ENCODE measurements at regions not wholly inside any gene's neighbourhood (a gene's known extent, or its start where the extent isn't known, plus 50 kb on each side); places are given as distances from the start of the nearest gene placed in this dataset.
A peak's percentile ranks its signal among the peaks of the same experiment; 100 is the strongest.

DNA sequence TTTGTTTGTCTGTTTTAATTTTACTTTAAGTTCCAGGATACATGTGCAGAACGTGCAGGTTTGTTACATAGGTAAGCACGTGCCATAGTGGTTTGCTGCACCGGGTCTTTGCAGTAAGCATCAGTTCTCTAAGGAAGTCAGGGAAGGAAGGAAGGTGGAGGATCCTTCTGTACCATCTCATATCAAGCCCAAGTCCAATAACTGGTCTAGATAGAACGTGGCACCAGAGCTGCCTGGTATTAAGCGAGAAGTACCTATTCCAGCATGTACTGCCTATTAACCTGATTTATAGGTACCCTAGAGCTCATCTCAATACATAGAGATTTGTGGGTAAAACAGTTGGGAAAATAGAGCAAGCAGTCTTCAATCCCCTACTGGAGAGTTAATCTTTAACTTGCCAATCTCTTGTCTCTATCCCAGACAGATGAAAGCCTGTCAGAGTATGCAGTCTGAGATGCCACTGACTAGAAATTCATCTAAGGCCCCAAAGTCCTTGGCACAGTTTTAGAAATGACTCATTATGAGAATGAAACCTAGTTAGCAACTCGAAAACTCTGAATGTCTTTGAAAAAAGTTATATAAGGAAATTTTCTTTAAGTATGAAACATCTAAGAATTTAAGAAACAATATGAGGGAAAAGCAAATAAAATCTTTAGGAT is 144.9 kb downstream of the TFAP2A start:
- H3K4me1 ChIP-seq (ENCODE audit: control insufficient read depth in 5 of 5, insufficient read depth in 5 of 5, low read length in 5 of 5), result peaks cover 0 to 3% (median 0%) of the 10 kb centered on the region in 5 donors
- WGBS, 2 donors, result 73 to 87% methylated on average over 6 of the region's 6 CpGs
- no peak overlapping the region for H3K4me3 ChIP-seq
- DNase-seq (no peak), ATAC-seq (ENCODE audit: insufficient read depth, low FRiP score) (no peak)
- TF ChIP-seq, protein P1, sequence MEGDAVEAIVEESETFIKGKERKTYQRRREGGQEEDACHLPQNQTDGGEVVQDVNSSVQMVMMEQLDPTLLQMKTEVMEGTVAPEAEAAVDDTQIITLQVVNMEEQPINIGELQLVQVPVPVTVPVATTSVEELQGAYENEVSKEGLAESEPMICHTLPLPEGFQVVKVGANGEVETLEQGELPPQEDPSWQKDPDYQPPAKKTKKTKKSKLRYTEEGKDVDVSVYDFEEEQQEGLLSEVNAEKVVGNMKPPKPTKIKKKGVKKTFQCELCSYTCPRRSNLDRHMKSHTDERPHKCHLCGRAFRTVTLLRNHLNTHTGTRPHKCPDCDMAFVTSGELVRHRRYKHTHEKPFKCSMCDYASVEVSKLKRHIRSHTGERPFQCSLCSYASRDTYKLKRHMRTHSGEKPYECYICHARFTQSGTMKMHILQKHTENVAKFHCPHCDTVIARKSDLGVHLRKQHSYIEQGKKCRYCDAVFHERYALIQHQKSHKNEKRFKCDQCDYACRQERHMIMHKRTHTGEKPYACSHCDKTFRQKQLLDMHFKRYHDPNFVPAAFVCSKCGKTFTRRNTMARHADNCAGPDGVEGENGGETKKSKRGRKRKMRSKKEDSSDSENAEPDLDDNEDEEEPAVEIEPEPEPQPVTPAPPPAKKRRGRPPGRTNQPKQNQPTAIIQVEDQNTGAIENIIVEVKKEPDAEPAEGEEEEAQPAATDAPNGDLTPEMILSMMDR (IDR thresholded peaks at IDR 0.05; ENCODE audit: control extremely low read depth, extremely low read depth), result no peak
- H3K27me3 ChIP-seq (ENCODE audit: control insufficient read depth in 3 of 3, insufficient read depth in 3 of 3, low read length in 2 of 3), result peaks cover 0 to 11% (median 3%) of the 10 kb centered on the region in 3 donors
- H3K27ac ChIP-seq (ENCODE audit: low read depth in 1 of 2, low read length in 1 of 2), result no peak overlapping the region
- no peaks in the 10 kb centered on the region for H3K9me3 ChIP-seq (ENCODE audit: control insufficient read depth in 4 of 4, insufficient read depth in 3 of 4, low read length in 3 of 4)
- H3K9ac ChIP-seq (ENCODE audit: insufficient read depth in 1 of 2, low read length in 2 of 2), result no peak overlapping the region
- H3K36me3 ChIP-seq (ENCODE audit: control insufficient read depth in 4 of 4, insufficient read depth in 4 of 4, low read length in 4 of 4), result no peaks in the 10 kb centered on the region

DNA sequence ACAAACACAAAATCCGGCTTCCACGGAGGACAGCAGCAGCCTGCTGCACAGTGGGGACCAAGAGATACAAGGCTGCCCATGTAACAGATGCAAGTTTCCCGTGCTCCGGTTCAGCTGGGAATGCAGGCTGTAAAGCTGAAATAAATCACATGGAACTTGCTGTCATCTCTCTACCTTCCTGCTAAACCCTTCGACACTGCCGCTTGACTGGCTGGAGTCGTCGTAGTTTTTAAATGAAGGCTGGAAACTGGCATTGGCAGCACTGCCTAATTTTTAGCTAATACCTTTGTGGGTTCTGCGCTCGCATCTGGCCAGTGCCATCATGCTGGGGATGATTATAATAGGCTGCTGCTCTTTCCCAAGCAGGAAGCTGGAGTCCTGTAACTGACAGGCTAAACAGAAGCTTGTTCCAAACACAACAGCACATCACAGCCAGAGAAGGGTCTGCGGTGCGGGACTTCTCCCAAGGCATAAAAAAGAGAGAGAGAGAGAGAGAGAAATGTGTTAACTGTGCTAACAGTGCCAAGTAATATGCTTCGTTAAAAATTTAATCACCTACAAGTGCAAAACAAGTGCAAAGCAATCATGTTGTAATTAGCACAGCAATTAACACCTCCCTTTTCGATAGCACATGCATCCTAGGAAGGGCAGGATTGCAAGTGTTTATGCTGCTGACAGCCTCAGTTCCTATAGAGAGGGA is 146.1 kb downstream of the TFAP2A start:
- H3K27ac ChIP-seq (ENCODE audit: low read depth in 1 of 2, low read length in 1 of 2), result no peak overlapping the region
- DNase-seq (peak in 2 of 3 donors; percentile 3 to 21), ATAC-seq (ENCODE audit: insufficient read depth, low FRiP score) (no peak)
- WGBS, 2 donors, result 21 to 23% methylated on average over 14 of the region's 14 CpGs
- H3K4me1 ChIP-seq (ENCODE audit: control insufficient read depth in 5 of 5, insufficient read depth in 5 of 5, low read length in 5 of 5), result peaks cover 0 to 3% (median 0%) of the 10 kb centered on the region in 5 donors
- no peaks in the 10 kb centered on the region for H3K36me3 ChIP-seq (ENCODE audit: control insufficient read depth in 4 of 4, insufficient read depth in 4 of 4, low read length in 4 of 4)
- H3K9ac ChIP-seq (ENCODE audit: insufficient read depth in 1 of 2, low read length in 2 of 2), result no peak overlapping the region
- TF ChIP-seq, protein P1 (IDR thresholded peaks at IDR 0.05; ENCODE audit: control extremely low read depth, extremely low read depth), result no peak
- H3K4me3 ChIP-seq, result no peak overlapping the region
- H3K9me3 ChIP-seq (ENCODE audit: control insufficient read depth in 4 of 4, insufficient read depth in 3 of 4, low read length in 3 of 4), result no peaks in the 10 kb centered on the region
- H3K27me3 ChIP-seq (ENCODE audit: control insufficient read depth in 3 of 3, insufficient read depth in 3 of 3, low read length in 2 of 3), result peaks cover 0 to 11% (median 3%) of the 10 kb centered on the region in 3 donors

DNA sequence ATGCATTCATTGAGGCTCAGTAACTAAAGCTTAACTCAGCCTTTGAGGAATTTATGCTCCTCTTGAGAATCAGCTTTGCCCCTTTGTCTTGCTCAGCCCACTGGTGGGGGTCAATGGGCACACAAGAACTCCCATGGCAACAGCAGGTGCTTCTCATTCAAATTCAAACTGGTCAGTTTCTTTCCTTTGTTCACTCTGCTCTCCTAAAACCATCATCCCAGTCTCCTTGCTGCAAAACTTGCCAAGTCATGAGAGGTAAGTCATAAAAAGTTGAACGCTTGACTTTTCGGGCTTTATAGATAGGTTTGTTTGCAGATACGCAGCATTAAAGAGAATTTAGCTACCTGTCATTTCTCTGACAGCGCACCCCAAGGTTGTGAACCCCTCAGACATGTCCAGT is 146.8 kb downstream of the TFAP2A start:
- ATAC-seq (ENCODE audit: insufficient read depth, low FRiP score), result no peak
- H3K9ac ChIP-seq (ENCODE audit: insufficient read depth in 1 of 2, low read length in 2 of 2), result no peak overlapping the region
- WGBS, 2 donors, result 52 to 62% methylated on average over 4 of the region's 4 CpGs

More for the DNA sequence above, 146.8 kb downstream of the TFAP2A start:
- Histone ChIP-seq H3K27me3 (ENCODE audit: control insufficient read depth in 3 of 3, insufficient read depth in 3 of 3, low read length in 2 of 3) (peaks cover 0 to 11% (median 3%) of the 10 kb centered on the region in 3 donors), H3K27ac (ENCODE audit: low read depth in 1 of 2, low read length in 1 of 2) (no peak overlapping the region), H3K4me3 (no peak overlapping the region), H3K9me3 (ENCODE audit: control insufficient read depth in 4 of 4, insufficient read depth in 3 of 4, low read length in 3 of 4) (no peaks in the 10 kb centered on the region), H3K36me3 (ENCODE audit: control insufficient read depth in 4 of 4, insufficient read depth in 4 of 4, low read length in 4 of 4) (no peaks in the 10 kb centered on the region), H3K4me1 (ENCODE audit: control insufficient read depth in 5 of 5, insufficient read depth in 5 of 5, low read length in 5 of 5) (peaks cover 0 to 3% (median 0%) of the 10 kb centered on the region in 5 donors)
- TF ChIP-seq, protein P1 (IDR thresholded peaks at IDR 0.05; ENCODE audit: control extremely low read depth, extremely low read depth), result no peak
- no peak for DNase-seq
